ENCODE measurements at regions not wholly inside any gene's neighbourhood (a gene's known extent, or its start where the extent isn't known, plus 50 kb on each side); places are given as distances from the start of the nearest gene placed in this dataset.

GRCh38 chr13:39904959-39905358 is 249.5 kb downstream of the COG6 start:
- H3K9me3 ChIP-seq: no peaks in the 10 kb centered on the region
- no peaks in the 10 kb centered on the region for H3K27me3 ChIP-seq
- no peak overlapping the region for H3K27ac ChIP-seq
- H3K36me3 ChIP-seq: no peaks in the 10 kb centered on the region
- no peak overlapping the region for H3K4me3 ChIP-seq (ENCODE audit: low read depth in 1 of 2, low read length in 1 of 2)
- TF ChIP-seq CTCF (IDR thresholded peaks at IDR 0.05): no peak
- H3K4me1 ChIP-seq (ENCODE audit: control insufficient read depth in 1 of 2, insufficient read depth in 1 of 2, low read depth in 1 of 2, low read length in 1 of 2): no peaks in the 10 kb centered on the region

- no peaks in the 10 kb centered on the region for H3K27me3 ChIP-seq
- no peaks in the 10 kb centered on the region for H3K36me3 ChIP-seq
- no peak for TF ChIP-seq CTCF (IDR thresholded peaks at IDR 0.05)
- no peaks in the 10 kb centered on the region for H3K4me1 ChIP-seq (ENCODE audit: control insufficient read depth in 1 of 2, insufficient read depth in 1 of 2, low read depth in 1 of 2, low read length in 1 of 2)
- H3K27ac ChIP-seq: no peak overlapping the region
- H3K9me3 ChIP-seq: no peaks in the 10 kb centered on the region
- no peak overlapping the region for H3K4me3 ChIP-seq (ENCODE audit: low read depth in 1 of 2, low read length in 1 of 2)
Observed at GRCh38 chr13:39909634-39910033, 254.2 kb downstream of the COG6 start.

- Histone ChIP-seq H3K27me3 (no peaks in the 10 kb centered on the region), H3K36me3 (no peaks in the 10 kb centered on the region), H3K27ac (no peak overlapping the region), H3K9me3 (no peaks in the 10 kb centered on the region), H3K4me1 (ENCODE audit: control insufficient read depth in 1 of 2, insufficient read depth in 1 of 2, low read depth in 1 of 2, low read length in 1 of 2) (no peaks in the 10 kb centered on the region), H3K4me3 (ENCODE audit: low read depth in 1 of 2, low read length in 1 of 2) (no peak overlapping the region)
- TF ChIP-seq CTCF (IDR thresholded peaks at IDR 0.05): no peak
Observed at GRCh38 chr13:39910041-39910440, 254.6 kb downstream of the COG6 start.

GRCh38 chr13:39910833-39911232 is 255.4 kb downstream of the COG6 start:
- H3K4me1 ChIP-seq (ENCODE audit: control insufficient read depth in 1 of 2, insufficient read depth in 1 of 2, low read depth in 1 of 2, low read length in 1 of 2): no peaks in the 10 kb centered on the region
- no peak for TF ChIP-seq CTCF (IDR thresholded peaks at IDR 0.05)
- no peak overlapping the region for H3K4me3 ChIP-seq (ENCODE audit: low read depth in 1 of 2, low read length in 1 of 2)
- no peaks in the 10 kb centered on the region for H3K9me3 ChIP-seq
- no peaks in the 10 kb centered on the region for H3K36me3 ChIP-seq
- no peak overlapping the region for H3K27ac ChIP-seq
- H3K27me3 ChIP-seq: no peaks in the 10 kb centered on the region

- no peak for TF ChIP-seq CTCF (IDR thresholded peaks at IDR 0.05)
- Histone ChIP-seq H3K4me3 (ENCODE audit: low read depth in 1 of 2, low read length in 1 of 2) (no peak overlapping the region), H3K36me3 (no peaks in the 10 kb centered on the region), H3K27me3 (no peaks in the 10 kb centered on the region), H3K4me1 (ENCODE audit: control insufficient read depth in 1 of 2, insufficient read depth in 1 of 2, low read depth in 1 of 2, low read length in 1 of 2) (no peaks in the 10 kb centered on the region), H3K27ac (no peak overlapping the region), H3K9me3 (no peaks in the 10 kb centered on the region)
Observed at GRCh38 chr13:39913339-39913738, 257.9 kb downstream of the COG6 start.

- no peaks in the 10 kb centered on the region for H3K27me3 ChIP-seq
- H3K4me1 ChIP-seq (ENCODE audit: control insufficient read depth in 1 of 2, insufficient read depth in 1 of 2, low read depth in 1 of 2, low read length in 1 of 2): no peaks in the 10 kb centered on the region
- H3K9me3 ChIP-seq: no peaks in the 10 kb centered on the region
- no peak overlapping the region for H3K4me3 ChIP-seq (ENCODE audit: low read depth in 1 of 2, low read length in 1 of 2)
- no peaks in the 10 kb centered on the region for H3K36me3 ChIP-seq
- no peak for TF ChIP-seq CTCF (IDR thresholded peaks at IDR 0.05)
- H3K27ac ChIP-seq: no peak overlapping the region
Observed at GRCh38 chr13:39913928-39914327, 258.5 kb downstream of the COG6 start.
